Rectal smooth muscle tissue (tissue), 1 donor: ENCODE measurements at regions not wholly inside any gene's neighbourhood (a gene's known extent, or its start where the extent isn't known, plus 50 kb on each side); places are given as distances from the start of the nearest gene placed in this dataset.
A peak's percentile ranks its signal among the peaks of the same experiment; 100 is the strongest.

Experiments
- H3K27ac ChIP-seq: one replicate; pipeline ENCODE4 v1.7.0; 2013; ENCODE audit warnings: low read depth, low read length, inconsistent platforms
- H3K27me3 ChIP-seq: one replicate; pipeline ENCODE4 v1.7.0; 2013; ENCODE audit warnings: low read length; ENCODE audit not compliant: control insufficient read depth, insufficient read depth
- H3K36me3 ChIP-seq: one replicate; pipeline ENCODE4 v1.7.0; 2013; ENCODE audit warnings: low read length; ENCODE audit not compliant: control insufficient read depth, insufficient read depth
- H3K4me1 ChIP-seq: one replicate; pipeline ENCODE4 v1.7.0; 2013; ENCODE audit warnings: low read length; ENCODE audit not compliant: control insufficient read depth, insufficient read depth
- H3K4me3 ChIP-seq: one replicate; pipeline ENCODE4 v1.7.0; 2013; ENCODE audit warnings: low read length
- H3K9ac ChIP-seq: one replicate; pipeline ENCODE4 v1.7.0; 2013; ENCODE audit warnings: low read length

DNA sequence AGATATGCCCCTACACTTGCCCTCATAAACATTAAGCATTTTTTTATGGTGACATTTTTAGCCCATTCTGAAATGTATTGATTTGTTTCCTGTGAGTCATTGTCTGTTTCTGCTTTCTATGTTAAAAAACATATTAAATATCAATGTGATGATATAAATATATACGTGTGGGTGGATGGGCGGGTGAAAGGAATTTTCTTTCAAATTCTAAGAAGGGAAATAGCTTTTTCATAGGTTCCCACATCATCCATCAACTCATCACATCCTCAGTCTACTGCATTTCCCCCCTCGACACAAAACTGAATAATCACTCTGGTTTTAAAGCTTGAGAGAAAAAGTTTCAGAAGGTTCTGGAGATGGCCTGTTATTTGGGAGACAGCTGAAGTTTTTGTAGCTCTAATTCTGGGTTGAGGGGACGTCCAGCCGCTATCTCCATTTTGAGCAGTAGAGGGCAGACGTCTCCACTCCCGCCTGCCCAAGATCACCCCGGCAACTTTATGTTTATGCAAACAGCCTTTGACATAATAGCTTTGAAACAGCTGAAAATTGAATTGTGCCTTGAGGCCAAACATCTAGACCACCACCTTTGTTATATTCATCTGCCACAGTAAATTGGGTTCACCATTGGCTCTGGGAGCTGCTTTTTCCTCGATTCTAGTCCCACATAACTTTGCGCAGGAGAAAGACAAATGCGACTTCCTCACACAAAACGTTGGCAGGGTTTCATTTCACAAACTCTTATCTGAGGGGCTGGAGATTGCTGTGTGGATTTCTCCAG lies 216.2 kb upstream of the CLINT1 start:
- Histone ChIP-seq H3K4me1 (no peaks in the 10 kb centered on the region), H3K27me3 (no peaks in the 10 kb centered on the region), H3K9ac (no peak overlapping the region), H3K4me3 (peak overlapping the region; percentile 40), H3K36me3 (no peaks in the 10 kb centered on the region), H3K27ac (no peak overlapping the region)

DNA sequence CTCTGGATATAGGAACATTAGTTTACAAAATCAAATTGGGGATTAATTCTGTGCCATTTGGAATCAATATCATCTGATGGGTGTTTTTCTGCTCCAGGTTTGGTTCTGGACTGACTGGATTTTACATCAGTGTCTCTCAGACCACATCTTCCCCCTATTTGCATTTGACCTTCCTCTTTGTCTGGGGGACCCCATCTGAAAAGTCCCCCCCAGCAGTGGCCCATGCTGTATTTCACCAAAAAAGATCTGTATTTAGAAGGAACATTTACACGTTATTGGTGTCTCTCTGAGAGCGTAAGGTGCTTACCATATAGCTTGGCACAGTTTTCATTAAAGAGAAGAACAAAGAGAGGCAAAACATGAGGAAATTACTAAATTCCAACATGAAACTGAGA lies 215.6 kb upstream of the CLINT1 start:
- H3K36me3 ChIP-seq: no peaks in the 10 kb centered on the region
- no peak overlapping the region for H3K9ac ChIP-seq
- H3K27ac ChIP-seq: no peak overlapping the region
- no peaks in the 10 kb centered on the region for H3K4me1 ChIP-seq
- no peaks in the 10 kb centered on the region for H3K27me3 ChIP-seq
- H3K4me3 ChIP-seq: no peak overlapping the region

DNA sequence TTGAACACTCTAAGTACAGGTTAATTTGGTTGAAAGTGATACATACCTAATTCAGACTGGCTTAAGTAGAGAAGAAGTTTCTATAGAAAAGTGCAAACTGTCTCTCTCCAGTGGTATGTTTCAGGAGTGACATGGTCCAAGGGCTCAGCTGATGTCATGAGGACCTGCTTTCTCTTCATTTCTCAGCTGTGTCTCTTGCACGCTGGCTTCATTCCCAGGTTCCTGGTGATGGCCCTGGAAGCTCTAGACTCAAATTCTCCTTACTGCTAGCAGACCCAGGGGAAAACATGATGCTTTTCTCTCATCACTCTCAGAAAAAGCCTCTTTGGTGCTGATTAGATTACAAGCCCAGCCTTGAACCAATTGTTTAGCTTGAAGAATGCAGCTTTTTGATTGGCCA lies 211.9 kb upstream of the CLINT1 start:
- no peak overlapping the region for H3K9ac ChIP-seq
- H3K4me1 ChIP-seq: no peaks in the 10 kb centered on the region
- H3K36me3 ChIP-seq: no peaks in the 10 kb centered on the region
- H3K4me3 ChIP-seq: no peak overlapping the region
- no peak overlapping the region for H3K27ac ChIP-seq
- no peaks in the 10 kb centered on the region for H3K27me3 ChIP-seq

DNA sequence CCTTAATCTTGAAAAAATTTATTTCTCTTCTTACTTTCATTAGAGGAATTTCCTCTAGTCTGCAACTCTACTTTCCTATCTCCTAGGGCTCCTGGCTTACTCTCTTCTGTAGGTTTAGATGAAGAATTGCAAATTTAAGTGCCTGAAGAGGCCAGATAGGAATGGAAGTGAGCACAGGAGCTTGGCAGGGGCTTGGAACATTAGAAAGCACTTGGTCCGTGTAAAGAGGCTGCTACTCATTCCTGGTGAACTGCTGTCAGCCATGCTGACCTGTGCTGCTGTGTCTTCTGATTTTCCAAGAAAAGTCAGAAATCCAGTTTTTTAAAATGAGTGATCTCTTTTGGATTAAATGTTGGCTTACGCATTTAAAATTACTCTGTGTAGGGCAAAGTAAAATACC lies 210.9 kb upstream of the CLINT1 start:
- Histone ChIP-seq H3K9ac (no peak overlapping the region), H3K4me1 (no peaks in the 10 kb centered on the region), H3K4me3 (no peak overlapping the region), H3K27ac (no peak overlapping the region), H3K27me3 (no peaks in the 10 kb centered on the region), H3K36me3 (no peaks in the 10 kb centered on the region)

DNA sequence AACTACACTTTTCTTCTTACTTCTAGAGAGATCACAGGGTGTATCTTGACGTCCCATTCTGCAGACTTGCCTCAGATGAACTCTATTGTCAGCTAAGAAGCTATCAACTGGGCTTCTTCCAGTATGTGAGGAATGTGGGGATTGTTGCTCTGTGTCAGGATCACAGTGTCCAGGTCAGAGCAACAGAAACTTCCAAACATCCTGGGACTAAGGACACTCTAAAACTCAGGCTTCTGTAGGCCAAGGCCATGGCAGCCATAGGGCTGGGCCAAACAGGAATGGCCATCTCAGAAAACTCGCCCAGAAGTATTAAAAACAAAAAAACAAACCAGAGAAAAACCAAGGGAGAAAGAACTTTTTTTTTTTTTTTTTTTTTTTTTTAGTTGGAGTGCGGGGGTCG lies 210.0 kb upstream of the CLINT1 start:
- no peak overlapping the region for H3K9ac ChIP-seq
- H3K27me3 ChIP-seq: no peaks in the 10 kb centered on the region
- H3K27ac ChIP-seq: no peak overlapping the region
- H3K4me3 ChIP-seq: no peak overlapping the region
- H3K4me1 ChIP-seq: peaks cover 3% of the 10 kb centered on the region
- no peaks in the 10 kb centered on the region for H3K36me3 ChIP-seq

DNA sequence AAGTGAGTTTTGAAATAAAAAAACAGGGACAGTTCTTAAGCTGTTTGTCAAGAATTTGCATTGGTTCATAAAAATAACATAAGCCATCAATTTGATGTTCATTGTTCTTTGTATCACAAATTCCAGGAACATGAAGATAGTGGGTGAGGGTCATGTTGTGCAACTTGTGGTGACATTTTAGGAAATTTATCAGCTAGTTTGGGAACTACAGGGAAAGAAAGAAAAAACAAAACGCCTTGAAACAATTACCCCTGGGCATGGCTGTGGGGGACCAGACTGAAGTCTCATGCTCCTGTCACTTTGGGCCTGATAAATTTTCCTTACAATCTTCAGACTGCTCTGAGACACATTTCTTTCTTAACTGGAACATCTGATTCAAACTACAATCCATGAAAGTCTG lies 207.1 kb upstream of the CLINT1 start:
- Histone ChIP-seq H3K27me3 (no peaks in the 10 kb centered on the region), H3K4me3 (no peak overlapping the region)

DNA sequence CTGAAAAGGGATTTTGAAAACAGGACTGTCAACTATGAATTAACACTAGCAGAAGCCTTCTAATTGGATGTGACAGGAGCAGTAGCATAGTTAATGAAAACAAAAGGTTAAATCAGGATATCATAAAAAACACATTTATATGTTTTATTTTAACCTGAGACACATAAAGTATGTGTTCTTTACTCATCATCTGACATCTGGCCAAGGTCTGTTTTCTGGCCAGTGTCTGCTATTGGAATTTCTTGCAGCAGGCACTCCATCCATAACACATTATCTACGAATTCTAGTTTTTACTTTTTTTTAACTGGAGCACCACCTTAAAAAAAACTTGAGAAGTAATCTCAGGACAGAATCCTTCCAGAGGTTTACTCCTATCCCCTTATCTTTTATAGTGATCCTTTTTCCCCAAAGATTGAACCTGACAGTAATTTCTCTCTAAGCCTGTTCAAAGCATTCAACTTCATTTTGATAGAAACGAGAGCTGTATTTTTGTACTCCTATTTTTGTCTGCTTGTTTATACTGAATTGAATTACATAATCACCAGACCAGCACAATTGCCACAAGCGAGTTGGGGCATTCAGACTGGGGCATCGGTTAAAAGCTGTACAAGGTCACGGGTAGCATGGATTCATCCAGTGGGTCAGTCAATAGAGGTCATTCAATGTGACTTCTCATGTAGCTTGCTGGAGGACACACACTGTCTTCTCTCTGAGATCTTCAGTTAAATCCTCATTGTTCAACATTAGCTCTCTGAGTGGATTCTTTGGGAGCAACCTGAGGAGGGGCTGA lies 205.6 kb upstream of the CLINT1 start:
- H3K4me1 ChIP-seq: peaks cover 4% of the 10 kb centered on the region
- no peaks in the 10 kb centered on the region for H3K27me3 ChIP-seq
- H3K4me3 ChIP-seq: no peak overlapping the region
- H3K9ac ChIP-seq: no peak overlapping the region
- H3K27ac ChIP-seq: no peak overlapping the region
- no peaks in the 10 kb centered on the region for H3K36me3 ChIP-seq

More for the DNA sequence above, 207.1 kb upstream of the CLINT1 start:
- H3K27ac ChIP-seq: no peak overlapping the region
- no peaks in the 10 kb centered on the region for H3K36me3 ChIP-seq
- no peak overlapping the region for H3K9ac ChIP-seq
- H3K4me1 ChIP-seq: peaks cover 4% of the 10 kb centered on the region

DNA sequence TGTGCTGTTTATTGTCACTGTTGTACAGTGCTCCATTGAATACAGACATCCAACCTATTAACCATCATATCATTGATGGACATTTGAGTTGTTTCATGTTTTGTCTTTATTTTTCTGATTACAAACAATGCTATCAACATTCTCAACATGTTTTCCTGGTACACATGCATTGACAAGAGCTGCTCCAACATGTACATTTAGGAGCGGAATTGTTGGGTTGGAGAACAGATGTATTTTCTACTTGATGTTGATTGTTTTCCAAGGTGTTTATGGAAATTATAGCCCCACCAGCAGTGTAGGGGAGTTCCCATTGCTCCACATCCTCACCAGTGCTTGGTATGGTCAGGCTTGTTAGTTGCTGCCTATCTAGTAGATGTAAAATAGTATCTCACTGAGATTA lies 204.1 kb upstream of the CLINT1 start:
- H3K36me3 ChIP-seq: no peaks in the 10 kb centered on the region
- no peak overlapping the region for H3K27ac ChIP-seq
- H3K27me3 ChIP-seq: no peaks in the 10 kb centered on the region
- no peak overlapping the region for H3K9ac ChIP-seq
- H3K4me1 ChIP-seq: peaks cover 4% of the 10 kb centered on the region
- H3K4me3 ChIP-seq: no peak overlapping the region

DNA sequence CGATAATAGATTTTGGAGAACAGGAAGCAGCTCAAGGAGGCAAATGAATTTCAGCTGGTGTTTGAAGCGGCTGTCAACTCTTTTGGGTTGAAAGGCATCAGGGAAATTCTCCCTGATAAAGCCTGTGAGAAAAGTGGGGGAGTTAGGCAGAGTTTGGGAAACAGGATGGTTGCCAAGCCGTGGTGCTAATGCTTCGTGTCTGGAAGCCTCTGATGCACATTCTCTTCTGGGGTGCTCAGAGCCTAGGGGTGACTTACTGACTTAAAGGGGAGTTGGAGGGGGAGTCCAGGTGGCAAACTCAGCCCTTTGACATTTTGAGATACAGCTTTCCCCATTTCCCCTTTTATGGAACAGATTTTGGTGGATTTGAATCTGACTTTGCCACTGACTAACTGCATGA lies 202.5 kb upstream of the CLINT1 start:
- H3K27ac ChIP-seq: no peak overlapping the region
- H3K9ac ChIP-seq: no peak overlapping the region
- no peak overlapping the region for H3K4me3 ChIP-seq
- H3K4me1 ChIP-seq: peaks cover 4% of the 10 kb centered on the region
- no peaks in the 10 kb centered on the region for H3K27me3 ChIP-seq
- no peaks in the 10 kb centered on the region for H3K36me3 ChIP-seq

DNA sequence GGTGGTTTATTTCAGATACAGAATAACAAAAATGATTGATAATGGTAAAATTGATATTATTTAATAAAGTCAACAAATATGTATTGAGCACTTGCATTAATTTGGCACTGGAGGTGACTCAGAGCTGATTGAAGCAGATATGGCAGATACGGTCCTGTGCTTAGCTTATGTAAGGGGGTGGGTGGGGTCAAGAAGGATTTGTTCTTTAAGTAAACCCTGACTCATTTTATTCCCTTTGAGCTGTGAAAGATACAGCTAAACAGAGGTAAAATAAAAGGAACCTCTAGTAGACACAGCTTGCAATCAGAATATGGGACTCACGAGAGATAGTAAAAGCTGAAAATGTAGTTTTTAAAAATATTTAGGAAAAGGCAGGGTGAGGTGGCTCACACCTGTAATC lies 201.3 kb upstream of the CLINT1 start:
- H3K4me3 ChIP-seq: no peak overlapping the region

DNA sequence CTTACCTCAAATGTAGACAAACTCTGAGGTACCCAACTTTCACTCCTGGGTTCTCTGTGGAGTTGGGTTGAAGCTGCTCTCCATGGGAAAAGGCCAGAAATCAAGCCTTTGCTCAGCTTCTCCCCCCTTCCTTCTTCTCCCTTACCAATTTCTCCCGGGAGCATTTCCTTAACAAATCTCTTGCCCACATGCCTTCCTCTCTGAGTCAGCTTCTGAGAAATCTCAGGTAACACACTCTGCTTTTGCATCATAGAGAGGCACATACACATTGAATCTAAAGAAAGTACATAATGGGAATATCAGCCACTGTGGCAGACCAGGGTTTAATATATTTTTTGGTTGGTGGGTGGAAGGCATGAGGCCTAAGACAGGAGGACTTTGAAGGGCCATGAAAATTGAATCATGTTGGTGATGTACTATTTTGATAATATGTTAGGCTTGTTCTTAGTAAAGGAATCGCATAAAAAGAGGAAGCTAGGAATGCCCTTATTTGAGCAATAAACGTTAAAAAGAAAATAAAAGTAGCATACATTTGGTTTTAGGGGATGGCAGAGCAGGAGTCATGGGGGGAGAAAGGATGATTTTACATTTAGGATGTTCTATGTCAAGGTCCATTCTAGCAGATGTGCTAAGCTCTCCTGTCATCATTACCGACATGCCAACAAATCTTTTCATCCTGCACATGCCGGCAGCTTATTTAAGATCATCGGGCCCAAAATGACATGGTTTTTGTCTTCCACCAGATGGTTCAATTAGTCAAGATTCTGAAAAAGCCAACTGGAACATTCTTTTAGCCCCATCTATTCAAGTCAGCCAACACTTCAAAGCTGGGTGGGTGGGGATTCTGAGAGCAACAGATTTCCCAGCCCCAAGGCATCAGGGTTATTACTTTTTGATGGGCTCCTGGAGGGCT lies 199.5 kb upstream of the CLINT1 start:
- Histone ChIP-seq H3K9ac (no peak overlapping the region), H3K36me3 (no peaks in the 10 kb centered on the region), H3K27me3 (no peaks in the 10 kb centered on the region), H3K4me3 (no peak overlapping the region), H3K27ac (no peak overlapping the region), H3K4me1 (no peaks in the 10 kb centered on the region)

More for the DNA sequence above, 201.3 kb upstream of the CLINT1 start:
- Histone ChIP-seq H3K27me3 (no peaks in the 10 kb centered on the region), H3K4me1 (peaks cover 4% of the 10 kb centered on the region), H3K9ac (no peak overlapping the region), H3K36me3 (no peaks in the 10 kb centered on the region), H3K27ac (no peak overlapping the region)

DNA sequence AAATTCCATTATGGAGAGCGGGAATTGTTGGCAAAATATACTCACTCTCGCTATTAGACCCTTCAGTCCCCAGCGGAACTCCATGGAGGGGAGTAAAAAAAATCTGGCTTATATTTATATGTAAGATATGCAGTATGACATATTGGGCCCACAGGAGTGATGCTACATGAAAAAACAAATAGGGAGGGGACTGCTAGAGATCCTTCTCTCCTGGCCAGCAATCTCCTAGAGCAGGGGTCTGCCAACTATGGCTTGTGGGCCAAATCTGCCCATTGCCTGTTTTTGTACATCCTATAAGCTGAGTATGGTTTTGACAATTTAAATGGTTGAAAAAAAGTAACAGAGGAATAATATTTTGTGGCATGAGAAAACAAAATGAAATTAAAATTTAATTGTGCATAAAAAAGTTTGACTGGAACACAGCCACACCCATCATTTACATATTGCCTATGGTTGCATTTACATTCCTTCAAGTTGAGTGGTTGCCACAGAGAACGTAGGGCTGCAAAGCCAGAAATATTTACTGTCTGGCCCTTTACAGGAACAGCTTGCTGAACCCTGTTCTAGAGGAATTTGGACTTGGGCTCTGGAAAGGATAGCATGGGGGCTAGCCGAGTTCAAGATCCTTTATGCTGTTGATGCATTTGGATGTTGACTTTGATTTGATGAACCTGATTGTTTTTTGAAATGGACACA lies 197.3 kb upstream of the CLINT1 start:
- no peak overlapping the region for H3K27ac ChIP-seq
- no peaks in the 10 kb centered on the region for H3K36me3 ChIP-seq
- no peaks in the 10 kb centered on the region for H3K4me1 ChIP-seq
- no peak overlapping the region for H3K9ac ChIP-seq
- H3K27me3 ChIP-seq: no peaks in the 10 kb centered on the region
- no peak overlapping the region for H3K4me3 ChIP-seq
